ENCODE measurements at regions not wholly inside any gene's neighbourhood (a gene's known extent, or its start where the extent isn't known, plus 50 kb on each side); places are given as distances from the start of the nearest gene placed in this dataset.
"Not testable (repeated sequence)": the region's sequence is repeated elsewhere in the genome, so short reads cannot be mapped to it uniquely, and the experiment has no call there.

- not testable (repeated sequence) for DNase-seq
These were observed 58.5 kb upstream of the EDAR start for GRCh38 chr2:109047569-109047968.

- DNase-seq = no peak
These were observed 58.0 kb upstream of the EDAR start for GRCh38 chr2:109046925-109047508.

- no peak for DNase-seq
These were observed 56.5 kb upstream of the EDAR start for GRCh38 chr2:109045505-109045904.

- DNase-seq = no peak
These were observed 50.0 kb upstream of the EDAR start for GRCh38 chr2:109038992-109039391.
